ENCODE measurements at regions not wholly inside any gene's neighbourhood (a gene's known extent, or its start where the extent isn't known, plus 50 kb on each side); places are given as distances from the start of the nearest gene placed in this dataset.

DNA sequence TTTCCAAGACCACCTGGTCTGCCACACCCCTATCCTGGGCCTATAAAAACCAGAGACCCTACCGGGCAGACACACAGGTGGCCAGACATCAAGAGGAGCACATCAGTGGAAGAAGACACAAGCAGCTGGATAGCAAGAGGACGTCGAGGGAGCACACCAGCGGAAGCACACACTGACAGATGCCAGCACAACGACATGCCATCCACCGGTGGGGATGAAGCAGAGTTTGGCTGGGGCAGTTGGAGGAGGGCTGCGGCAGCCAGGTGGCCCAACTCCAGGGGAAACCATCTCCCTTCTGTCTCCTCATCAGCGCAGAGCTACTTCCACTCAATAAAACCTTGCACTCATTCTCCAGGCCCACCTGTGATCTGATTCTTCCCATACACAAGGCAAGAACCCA lies 200.6 kb downstream of the PCDH17 start:
- TF ChIP-seq, protein P1, sequence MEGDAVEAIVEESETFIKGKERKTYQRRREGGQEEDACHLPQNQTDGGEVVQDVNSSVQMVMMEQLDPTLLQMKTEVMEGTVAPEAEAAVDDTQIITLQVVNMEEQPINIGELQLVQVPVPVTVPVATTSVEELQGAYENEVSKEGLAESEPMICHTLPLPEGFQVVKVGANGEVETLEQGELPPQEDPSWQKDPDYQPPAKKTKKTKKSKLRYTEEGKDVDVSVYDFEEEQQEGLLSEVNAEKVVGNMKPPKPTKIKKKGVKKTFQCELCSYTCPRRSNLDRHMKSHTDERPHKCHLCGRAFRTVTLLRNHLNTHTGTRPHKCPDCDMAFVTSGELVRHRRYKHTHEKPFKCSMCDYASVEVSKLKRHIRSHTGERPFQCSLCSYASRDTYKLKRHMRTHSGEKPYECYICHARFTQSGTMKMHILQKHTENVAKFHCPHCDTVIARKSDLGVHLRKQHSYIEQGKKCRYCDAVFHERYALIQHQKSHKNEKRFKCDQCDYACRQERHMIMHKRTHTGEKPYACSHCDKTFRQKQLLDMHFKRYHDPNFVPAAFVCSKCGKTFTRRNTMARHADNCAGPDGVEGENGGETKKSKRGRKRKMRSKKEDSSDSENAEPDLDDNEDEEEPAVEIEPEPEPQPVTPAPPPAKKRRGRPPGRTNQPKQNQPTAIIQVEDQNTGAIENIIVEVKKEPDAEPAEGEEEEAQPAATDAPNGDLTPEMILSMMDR (IDR thresholded peaks at IDR 0.05): no peak
- no peak for TF ChIP-seq POLR2A (IDR thresholded peaks at IDR 0.05)

All from tibial nerve (tissue), 3 donors.